HG03457 (cell line): ENCODE measurements at regions not wholly inside any gene's neighbourhood (a gene's known extent, or its start where the extent isn't known, plus 50 kb on each side); places are given as distances from the start of the nearest gene placed in this dataset.

Source experiments
- ATAC-seq: cut with Tn5 transposase; IDR thresholded peaks from one replicate; pipeline ENCODE4 v1.9.1; 2021; ENCODE audit warnings: moderate number of reproducible peaks; ENCODE audit not compliant: unreplicated experiment

GRCh38 chr7:88515301-88515700, 208.6 kb upstream of the STEAP4 start:
- no peak for ATAC-seq

GRCh38 chr7:88509341-88509740, 202.6 kb upstream of the STEAP4 start:
- ATAC-seq: no peak

- no peak for ATAC-seq
Measured at GRCh38 chr7:88500131-88500530, 193.4 kb upstream of the STEAP4 start.

- no peak for ATAC-seq
Measured at GRCh38 chr7:88495881-88496725, 189.4 kb upstream of the STEAP4 start.

- no peak for ATAC-seq
Measured at GRCh38 chr7:88492153-88492552, 185.5 kb upstream of the STEAP4 start.

GRCh38 chr7:88490874-88491273, 184.2 kb upstream of the STEAP4 start:
- ATAC-seq: no peak

GRCh38 chr7:88490161-88490560, 183.5 kb upstream of the STEAP4 start:
- ATAC-seq: no peak

- ATAC-seq: no peak
Measured at GRCh38 chr7:88485821-88486220, 179.1 kb upstream of the STEAP4 start.

GRCh38 chr7:88484551-88484950, 177.9 kb upstream of the STEAP4 start:
- no peak for ATAC-seq

GRCh38 chr7:88480896-88481295, 174.2 kb upstream of the STEAP4 start:
- ATAC-seq: no peak

GRCh38 chr7:88480271-88480670, 173.6 kb upstream of the STEAP4 start:
- no peak for ATAC-seq

GRCh38 chr7:88477976-88478375, 171.3 kb upstream of the STEAP4 start:
- ATAC-seq: no peak

- no peak for ATAC-seq
Measured at GRCh38 chr7:88465600-88465999, 158.9 kb upstream of the STEAP4 start.

- no peak for ATAC-seq
Measured at GRCh38 chr7:88462799-88463198, 156.1 kb upstream of the STEAP4 start.

GRCh38 chr7:88460650-88461049, 154.0 kb upstream of the STEAP4 start:
- no peak for ATAC-seq

- ATAC-seq: no peak
Measured at GRCh38 chr7:88458946-88459345, 152.3 kb upstream of the STEAP4 start.

- ATAC-seq: no peak
Measured at GRCh38 chr7:88458279-88458678, 151.6 kb upstream of the STEAP4 start.

- no peak for ATAC-seq
Measured at GRCh38 chr7:88457320-88457719, 150.6 kb upstream of the STEAP4 start.

GRCh38 chr7:88456490-88456889, 149.8 kb upstream of the STEAP4 start:
- no peak for ATAC-seq

- ATAC-seq: no peak
Measured at GRCh38 chr7:88455696-88456095, 149.0 kb upstream of the STEAP4 start.

- ATAC-seq: no peak
Measured at GRCh38 chr7:88452646-88453045, 146.0 kb upstream of the STEAP4 start.

GRCh38 chr7:88450874-88451273, 144.2 kb upstream of the STEAP4 start:
- ATAC-seq: no peak

- no peak for ATAC-seq
Measured at GRCh38 chr7:88449410-88449809, 142.7 kb upstream of the STEAP4 start.
